ENCODE measurements at regions not wholly inside any gene's neighbourhood (a gene's known extent, or its start where the extent isn't known, plus 50 kb on each side); places are given as distances from the start of the nearest gene placed in this dataset.

GRCh38 chrX:39900777-39901170 is 197.0 kb downstream of the BCOR start:
- no peak for DNase-seq (ENCODE audit: low read depth in 2 of 2)

GRCh38 chrX:39903343-39903742 is 194.4 kb downstream of the BCOR start:
- no peak for DNase-seq (ENCODE audit: low read depth in 2 of 2)

- no peak for DNase-seq (ENCODE audit: low read depth in 2 of 2)
These were observed 193.8 kb downstream of the BCOR start for GRCh38 chrX:39903937-39904336.

GRCh38 chrX:39904816-39905537 is 192.8 kb downstream of the BCOR start:
- no peak for DNase-seq (ENCODE audit: low read depth in 2 of 2)

GRCh38 chrX:39905538-39905891 is 192.2 kb downstream of the BCOR start:
- DNase-seq (ENCODE audit: low read depth in 2 of 2) = peak; percentile 11 to 26

GRCh38 chrX:39905946-39906345 is 191.8 kb downstream of the BCOR start:
- peak in 1 of 2 donors; percentile 19 for DNase-seq (ENCODE audit: low read depth in 2 of 2)

DNA sequence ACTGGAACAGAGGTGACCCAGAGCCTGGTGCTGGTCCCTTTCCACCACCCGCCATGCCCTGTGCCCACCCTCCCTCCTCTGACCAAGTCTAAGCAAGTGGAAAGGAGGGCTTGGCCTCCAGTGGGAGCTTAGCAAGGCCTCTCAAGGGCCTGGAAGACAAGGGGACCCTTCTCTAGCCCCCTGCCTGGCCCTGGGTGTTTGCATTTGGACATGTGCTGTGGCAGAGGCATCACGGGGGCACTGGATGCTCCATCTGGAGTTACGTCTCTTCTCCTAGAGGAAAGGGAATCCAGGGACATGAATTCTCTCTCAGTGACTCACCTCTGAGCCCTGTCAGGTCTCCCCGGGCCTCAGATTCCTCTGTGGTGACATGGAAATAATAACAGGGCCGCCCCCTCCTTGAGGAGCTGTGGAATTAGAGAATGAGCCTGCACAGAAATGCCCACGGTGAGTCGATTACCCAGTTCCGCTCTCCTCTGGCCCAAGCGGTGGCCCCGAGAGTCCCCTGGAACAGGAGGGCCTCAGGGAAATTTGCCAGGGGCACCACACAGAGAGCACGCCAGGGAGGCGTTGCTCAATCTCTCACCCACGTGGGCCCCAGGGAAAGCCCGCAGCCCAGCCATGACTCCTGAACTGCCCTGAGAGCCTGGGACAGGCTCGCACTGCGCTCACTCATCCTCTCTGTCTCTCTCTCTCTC is 189.6 kb downstream of the BCOR start:
- peak; percentile 28 to 62 for DNase-seq (ENCODE audit: low read depth in 2 of 2)

DNA sequence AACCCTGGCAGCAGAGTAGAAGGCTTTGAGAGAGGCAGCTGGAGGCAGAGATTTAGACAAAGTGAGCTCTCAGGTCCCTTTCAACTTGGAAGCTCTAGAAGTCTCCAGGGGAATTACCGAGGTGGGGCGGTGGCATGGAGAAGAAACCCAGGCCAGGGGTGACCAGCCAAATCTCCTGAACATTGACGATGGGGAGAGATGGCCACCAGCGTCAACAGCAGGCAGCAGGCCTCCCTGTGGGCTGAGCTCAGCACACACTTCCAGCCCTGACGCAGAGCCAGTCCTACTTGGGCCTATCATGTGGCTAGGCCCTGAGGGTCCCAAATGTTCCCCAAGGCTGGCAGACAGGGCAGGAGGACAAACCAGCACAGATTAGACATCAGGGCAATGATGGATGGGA is 187.8 kb downstream of the BCOR start:
- DNase-seq (ENCODE audit: low read depth in 2 of 2) = no peak

DNA sequence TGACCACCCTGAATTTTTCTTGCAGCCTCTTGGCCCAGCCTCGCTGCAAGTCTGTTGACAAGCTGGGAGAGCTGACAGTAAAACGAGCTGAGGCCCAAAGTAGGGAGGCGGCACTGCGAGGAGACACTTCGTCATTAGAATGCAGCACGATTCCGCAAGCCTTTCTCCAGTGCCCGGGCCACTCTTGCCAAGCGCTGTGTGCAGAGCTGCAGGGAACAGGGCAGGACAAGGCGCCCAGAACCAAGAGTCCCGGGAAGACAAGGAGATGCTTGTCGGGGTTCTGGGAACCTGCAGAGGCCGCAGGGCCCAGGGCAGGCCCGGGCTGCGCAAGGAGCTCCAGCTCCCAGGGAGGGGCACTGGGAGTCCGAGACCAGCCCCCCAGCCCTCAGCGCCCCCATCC is 187.1 kb downstream of the BCOR start:
- DNase-seq (ENCODE audit: low read depth in 2 of 2) = no peak

DNA sequence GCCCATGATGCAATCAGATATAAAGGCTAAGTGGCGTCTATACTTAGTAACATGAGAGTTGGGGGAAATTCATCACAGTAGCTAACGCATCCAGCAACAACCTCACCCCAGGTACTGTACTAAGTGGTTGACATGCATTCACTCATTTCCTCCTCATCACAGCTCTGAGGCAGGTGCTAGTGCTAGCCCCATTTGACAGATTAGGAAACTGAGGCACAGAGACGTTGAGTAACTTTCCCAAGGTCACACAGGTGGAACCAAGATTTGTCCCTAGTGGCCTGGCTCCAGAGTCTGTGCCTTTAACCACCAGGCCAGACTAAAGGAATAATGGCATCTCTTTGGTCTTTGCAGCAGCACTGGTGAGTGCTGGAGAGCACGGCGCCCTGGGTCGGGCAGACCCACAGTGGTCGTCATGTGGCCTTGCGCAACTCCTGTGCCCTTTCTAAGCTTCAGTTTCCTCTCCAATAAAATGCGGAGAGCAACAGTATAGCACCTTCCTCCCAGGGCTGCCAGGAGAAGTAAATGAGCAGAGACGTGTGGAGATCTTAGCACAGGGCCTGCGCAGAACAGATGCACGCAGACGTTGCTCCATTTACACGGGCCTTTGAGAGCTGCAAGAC is 186.4 kb downstream of the BCOR start:
- DNase-seq (ENCODE audit: low read depth in 2 of 2) = no peak

DNA sequence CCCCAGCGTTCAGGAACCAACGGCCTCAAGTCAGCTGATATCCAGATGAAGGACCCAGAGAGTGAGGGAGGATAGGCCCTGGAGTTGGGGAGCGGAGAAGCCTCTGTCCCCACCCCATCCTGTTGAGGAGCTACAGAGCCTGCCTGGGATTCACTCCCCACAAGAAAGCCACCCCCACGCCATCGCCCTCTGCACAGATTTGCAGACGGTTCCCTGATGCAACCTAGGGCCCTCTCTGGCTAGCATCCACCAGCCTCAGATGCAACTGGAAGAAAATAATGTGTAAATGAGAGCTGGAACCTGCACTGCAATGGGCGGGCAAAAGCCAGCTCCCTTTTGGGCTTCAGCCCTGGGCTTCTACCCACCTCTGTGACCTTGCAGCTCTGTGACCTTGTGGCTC is 185.6 kb downstream of the BCOR start:
- no peak for DNase-seq (ENCODE audit: low read depth in 2 of 2)

- DNase-seq (ENCODE audit: low read depth in 2 of 2) = no peak
These were observed 182.7 kb downstream of the BCOR start for GRCh38 chrX:39915081-39915480.

- DNase-seq (ENCODE audit: low read depth in 2 of 2) = no peak
These were observed 182.2 kb downstream of the BCOR start for GRCh38 chrX:39915596-39915995.

- no peak for DNase-seq (ENCODE audit: low read depth in 2 of 2)
These were observed 175.9 kb downstream of the BCOR start for GRCh38 chrX:39921838-39922237.

DNA sequence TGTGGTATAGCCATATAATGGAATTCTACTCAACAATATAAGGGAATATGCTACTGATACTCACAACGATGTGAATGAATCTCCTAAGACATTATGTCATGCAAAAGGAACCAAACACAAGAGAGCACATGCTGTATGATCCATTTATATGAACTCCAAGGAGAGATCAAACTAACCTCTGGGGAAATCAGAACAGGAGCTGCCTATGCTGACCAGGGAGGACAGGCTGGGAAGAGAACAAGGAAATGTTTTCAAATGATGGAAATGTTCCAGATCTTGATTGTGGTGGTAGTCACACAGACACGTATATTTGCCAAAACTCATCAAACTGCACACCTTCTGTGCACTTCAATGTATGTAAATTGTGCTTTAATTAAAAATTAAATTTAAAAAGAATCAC is 175.3 kb downstream of the BCOR start:
- no peak for DNase-seq (ENCODE audit: low read depth in 2 of 2)

DNA sequence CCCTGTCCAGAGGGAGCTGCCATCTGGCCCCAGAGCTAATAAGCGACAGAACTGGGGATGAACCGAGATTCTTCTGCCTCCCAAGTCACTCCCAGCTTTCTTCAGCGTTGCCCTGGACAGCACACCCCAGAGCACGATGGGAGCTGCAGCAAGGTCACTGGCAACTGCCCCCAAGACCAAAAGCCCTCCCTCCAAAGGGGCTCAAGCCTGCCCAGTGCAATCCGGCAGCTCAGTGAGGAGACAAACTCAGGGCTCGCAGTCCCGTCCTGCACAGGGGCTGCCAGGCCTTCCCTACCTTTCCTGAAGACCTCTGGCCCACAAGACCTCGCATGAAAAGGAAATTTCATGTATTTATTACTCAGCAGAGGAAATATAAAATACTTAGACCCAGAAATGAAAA is 174.8 kb downstream of the BCOR start:
- DNase-seq (ENCODE audit: low read depth in 2 of 2) = no peak

- DNase-seq (ENCODE audit: low read depth in 2 of 2) = no peak
These were observed 170.4 kb downstream of the BCOR start for GRCh38 chrX:39927380-39927779.

DNA sequence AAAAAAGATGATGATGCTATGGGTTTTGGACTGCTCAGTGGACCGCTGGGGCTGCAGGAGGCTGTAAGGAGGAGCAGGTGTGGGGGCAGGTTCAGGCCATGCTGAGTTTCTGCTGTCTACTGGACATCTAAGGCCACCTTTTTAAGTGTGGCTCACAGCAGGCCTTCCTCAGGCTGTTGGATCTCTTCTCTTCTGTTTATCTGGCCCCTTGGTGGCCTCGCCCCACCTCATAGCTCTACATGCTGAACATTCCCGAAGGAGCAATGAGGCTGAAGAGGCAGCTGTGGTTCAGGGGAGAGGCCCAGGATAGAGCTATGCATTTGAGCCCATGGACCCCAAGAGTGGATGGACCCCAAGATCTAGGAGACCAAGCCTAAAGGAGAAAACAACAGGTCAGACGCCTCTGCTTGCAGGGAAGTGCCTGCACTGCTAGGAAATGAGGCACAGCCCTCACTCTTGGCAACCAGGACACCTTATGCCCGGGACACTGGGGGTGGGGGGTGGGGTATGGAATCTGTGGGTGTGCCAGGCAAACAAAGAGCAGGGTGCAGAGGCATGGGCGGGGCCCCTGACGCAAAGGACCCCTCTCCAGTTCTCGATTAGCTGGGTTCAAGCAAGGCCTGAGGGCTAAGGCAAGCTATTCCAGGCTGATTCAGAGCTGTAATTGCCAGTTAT is 168.9 kb downstream of the BCOR start:
- no peak for DNase-seq (ENCODE audit: low read depth in 2 of 2)

- DNase-seq (ENCODE audit: low read depth in 2 of 2) = no peak
These were observed 168.3 kb downstream of the BCOR start for GRCh38 chrX:39929379-39930025.

GRCh38 chrX:39930786-39931528 is 166.8 kb downstream of the BCOR start:
- peak; percentile 7 to 27 for DNase-seq (ENCODE audit: low read depth in 2 of 2)

All from dermis microvascular lymphatic vessel endothelial cell (primary cell).